ENCODE measurements at regions not wholly inside any gene's neighbourhood (a gene's known extent, or its start where the extent isn't known, plus 50 kb on each side); places are given as distances from the start of the nearest gene placed in this dataset.

DNA sequence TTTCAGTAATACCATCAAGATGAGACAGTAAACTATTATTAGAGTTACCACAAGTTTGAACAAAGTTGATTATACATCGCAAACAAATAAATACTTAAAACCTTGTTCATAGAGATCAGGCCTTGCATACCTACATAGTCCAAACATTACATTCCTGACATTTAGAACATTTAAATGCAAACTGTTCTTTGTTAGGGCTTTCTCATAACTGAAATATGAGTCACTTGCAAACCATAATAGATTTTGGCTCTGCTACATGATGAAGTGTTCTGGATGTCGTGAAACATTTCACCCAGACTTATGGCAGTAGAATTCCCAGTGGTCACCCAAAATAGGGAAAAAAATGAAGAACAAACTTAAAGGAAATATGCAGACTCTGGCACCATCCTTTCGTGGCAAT lies 75.0 kb downstream of the FAT4 start:
- Histone ChIP-seq H3K27me3 (ENCODE audit: insufficient read depth, poor library complexity, severe bottlenecking) (no peaks in the 10 kb centered on the region), H3K27ac (replicated peaks) (no peak overlapping the region), H3K4me3 (replicated peaks; ENCODE audit: insufficient read depth, low read length) (no peak overlapping the region)
- no peak for DNase-seq (ENCODE audit: low read depth in 1 of 2, low spot score in 1 of 2)
- TF ChIP-seq SPI1 (IDR thresholded peaks at IDR 0.05; ENCODE audit: borderline replicate concordance, low read depth) (no peak), GABPA (IDR thresholded peaks at IDR 0.05; ENCODE audit: low read depth) (no peak), POLR2AphosphoS5 (IDR thresholded peaks at IDR 0.05; ENCODE audit: low read depth) (no peak), CTCF (IDR thresholded peaks at IDR 0.05; ENCODE audit: insufficient read depth, low read length) (no peak), REST (IDR thresholded peaks at IDR 0.05; ENCODE audit: insufficient replicate concordance, low read depth) (no peak)

GRCh38 chr4:125390126-125390525 lies 75.4 kb downstream of the FAT4 start:
- Histone ChIP-seq H3K27ac (replicated peaks) (no peak overlapping the region), H3K27me3 (ENCODE audit: insufficient read depth, poor library complexity, severe bottlenecking) (no peaks in the 10 kb centered on the region), H3K4me3 (replicated peaks; ENCODE audit: insufficient read depth, low read length) (no peak overlapping the region)
- DNase-seq (ENCODE audit: low read depth in 1 of 2, low spot score in 1 of 2): no peak
- TF ChIP-seq GABPA (IDR thresholded peaks at IDR 0.05; ENCODE audit: low read depth) (no peak), CTCF (IDR thresholded peaks at IDR 0.05; ENCODE audit: insufficient read depth, low read length) (no peak), SPI1 (IDR thresholded peaks at IDR 0.05; ENCODE audit: borderline replicate concordance, low read depth) (no peak), REST (IDR thresholded peaks at IDR 0.05; ENCODE audit: insufficient replicate concordance, low read depth) (no peak), POLR2AphosphoS5 (IDR thresholded peaks at IDR 0.05; ENCODE audit: low read depth) (no peak)

- H3K4me3 ChIP-seq (replicated peaks; ENCODE audit: insufficient read depth, low read length): no peak overlapping the region
- H3K27ac ChIP-seq (replicated peaks): no peak overlapping the region
- DNase-seq (ENCODE audit: low read depth in 1 of 2, low spot score in 1 of 2): no peak
- no peaks in the 10 kb centered on the region for H3K27me3 ChIP-seq (ENCODE audit: insufficient read depth, poor library complexity, severe bottlenecking)
- TF ChIP-seq CTCF (IDR thresholded peaks at IDR 0.05; ENCODE audit: insufficient read depth, low read length): no peak
- TF ChIP-seq GABPA (IDR thresholded peaks at IDR 0.05; ENCODE audit: low read depth): no peak
- TF ChIP-seq REST (IDR thresholded peaks at IDR 0.05; ENCODE audit: insufficient replicate concordance, low read depth): no peak
- TF ChIP-seq SPI1 (IDR thresholded peaks at IDR 0.05; ENCODE audit: borderline replicate concordance, low read depth): no peak
- TF ChIP-seq POLR2AphosphoS5 (IDR thresholded peaks at IDR 0.05; ENCODE audit: low read depth): no peak
These were observed 76.0 kb downstream of the FAT4 start for GRCh38 chr4:125390727-125391126.

Data from HL-60 (cell line).